ENCODE measurements at regions not wholly inside any gene's neighbourhood (a gene's known extent, or its start where the extent isn't known, plus 50 kb on each side); places are given as distances from the start of the nearest gene placed in this dataset.

DNA sequence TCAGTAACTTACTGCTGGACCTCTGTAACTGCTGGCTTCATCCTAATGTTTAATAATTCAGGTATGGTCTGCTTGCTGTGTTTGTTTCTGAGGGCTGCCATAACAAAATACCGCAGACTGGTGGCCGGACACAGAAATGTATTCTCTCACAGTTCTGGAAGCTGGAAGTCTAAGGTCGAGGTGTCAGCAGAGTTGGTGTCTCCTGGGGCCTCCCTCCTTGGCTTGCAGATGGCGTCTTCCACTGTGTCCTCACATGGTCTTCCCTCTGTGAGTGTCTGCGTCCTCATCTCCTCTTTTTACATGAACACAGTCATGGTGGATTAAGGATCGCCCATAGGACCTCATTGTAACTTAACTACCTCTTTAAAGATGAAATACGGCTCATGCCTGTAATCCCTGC lies 389.7 kb upstream of the JARID2 start:
- H3K4me3 ChIP-seq (ENCODE audit: control insufficient read depth, low read depth, low read length) = no peak overlapping the region
- TF ChIP-seq, protein P1, sequence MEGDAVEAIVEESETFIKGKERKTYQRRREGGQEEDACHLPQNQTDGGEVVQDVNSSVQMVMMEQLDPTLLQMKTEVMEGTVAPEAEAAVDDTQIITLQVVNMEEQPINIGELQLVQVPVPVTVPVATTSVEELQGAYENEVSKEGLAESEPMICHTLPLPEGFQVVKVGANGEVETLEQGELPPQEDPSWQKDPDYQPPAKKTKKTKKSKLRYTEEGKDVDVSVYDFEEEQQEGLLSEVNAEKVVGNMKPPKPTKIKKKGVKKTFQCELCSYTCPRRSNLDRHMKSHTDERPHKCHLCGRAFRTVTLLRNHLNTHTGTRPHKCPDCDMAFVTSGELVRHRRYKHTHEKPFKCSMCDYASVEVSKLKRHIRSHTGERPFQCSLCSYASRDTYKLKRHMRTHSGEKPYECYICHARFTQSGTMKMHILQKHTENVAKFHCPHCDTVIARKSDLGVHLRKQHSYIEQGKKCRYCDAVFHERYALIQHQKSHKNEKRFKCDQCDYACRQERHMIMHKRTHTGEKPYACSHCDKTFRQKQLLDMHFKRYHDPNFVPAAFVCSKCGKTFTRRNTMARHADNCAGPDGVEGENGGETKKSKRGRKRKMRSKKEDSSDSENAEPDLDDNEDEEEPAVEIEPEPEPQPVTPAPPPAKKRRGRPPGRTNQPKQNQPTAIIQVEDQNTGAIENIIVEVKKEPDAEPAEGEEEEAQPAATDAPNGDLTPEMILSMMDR (conservative IDR thresholded peaks at IDR 0.05; ENCODE audit: control insufficient read depth, insufficient read depth, low read depth, low read length) = no peak
- DNase-seq (ENCODE audit: low read depth) = no peak

DNA sequence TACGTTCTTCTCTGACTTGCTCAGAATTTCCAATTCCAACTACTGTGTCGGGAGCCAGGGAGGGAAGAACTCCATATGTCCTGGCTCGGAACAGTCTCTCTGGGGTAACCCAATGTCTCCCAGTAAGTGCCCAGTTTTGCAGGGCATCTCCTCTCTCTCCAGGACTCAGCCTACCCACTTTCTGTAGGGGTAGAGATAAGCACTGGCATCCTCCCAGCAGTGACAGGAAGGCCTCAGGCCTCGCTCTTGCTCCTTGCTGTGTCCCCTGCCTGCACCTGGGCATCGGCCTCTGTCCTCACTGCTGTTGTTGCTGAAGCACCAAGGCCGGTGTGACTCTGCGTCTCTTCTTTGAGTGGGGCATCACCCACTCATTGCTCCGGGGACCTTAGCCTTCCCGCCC lies 388.9 kb upstream of the JARID2 start:
- TF ChIP-seq, protein P1 (conservative IDR thresholded peaks at IDR 0.05; ENCODE audit: control insufficient read depth, insufficient read depth, low read depth, low read length) = no peak
- H3K4me3 ChIP-seq (ENCODE audit: control insufficient read depth, low read depth, low read length) = no peak overlapping the region
- DNase-seq (ENCODE audit: low read depth) = no peak

DNA sequence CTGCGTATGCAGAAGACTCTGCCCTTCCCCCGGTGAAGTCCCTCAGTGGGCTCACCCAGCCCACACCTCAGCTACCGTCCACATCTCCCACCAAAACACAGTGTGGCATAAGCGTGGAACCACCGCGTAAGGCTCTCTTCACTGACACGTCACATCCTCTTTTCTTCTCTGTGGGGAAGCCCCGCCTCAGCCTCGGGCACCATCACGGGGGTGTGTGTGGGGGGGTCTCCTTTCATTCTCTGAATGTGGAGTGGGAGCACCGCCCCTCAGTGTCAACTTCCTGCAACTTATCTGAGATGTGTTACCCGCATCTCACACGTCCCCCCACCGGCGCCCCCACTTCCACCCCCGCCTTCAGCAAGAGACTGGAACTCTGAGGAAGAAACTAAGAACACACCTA lies 388.4 kb upstream of the JARID2 start:
- DNase-seq (ENCODE audit: low read depth) = no peak
- no peak overlapping the region for H3K4me3 ChIP-seq (ENCODE audit: control insufficient read depth, low read depth, low read length)
- TF ChIP-seq, protein P1 (conservative IDR thresholded peaks at IDR 0.05; ENCODE audit: control insufficient read depth, insufficient read depth, low read depth, low read length) = no peak

DNA sequence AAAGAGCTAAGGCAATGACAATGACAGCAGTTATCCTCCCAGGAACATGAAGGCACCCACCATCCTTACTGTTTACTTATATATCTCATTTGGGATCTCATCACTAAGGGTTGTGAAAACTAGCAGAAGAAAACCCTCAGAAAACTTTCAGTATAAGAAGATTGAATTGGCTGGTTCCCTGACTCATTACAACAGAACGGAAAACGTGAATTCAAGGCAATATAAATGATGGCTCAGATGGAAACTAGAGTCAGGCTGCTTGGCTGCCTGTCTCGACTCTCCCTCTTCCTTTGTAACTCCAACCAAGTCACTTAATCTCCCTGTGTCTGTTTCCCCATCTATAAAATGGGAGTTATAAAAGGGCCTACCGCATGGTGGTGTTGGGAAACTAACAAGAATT lies 387.1 kb upstream of the JARID2 start:
- TF ChIP-seq, protein P1 (conservative IDR thresholded peaks at IDR 0.05; ENCODE audit: control insufficient read depth, insufficient read depth, low read depth, low read length) = no peak
- no peak overlapping the region for H3K4me3 ChIP-seq (ENCODE audit: control insufficient read depth, low read depth, low read length)
- no peak for DNase-seq (ENCODE audit: low read depth)

DNA sequence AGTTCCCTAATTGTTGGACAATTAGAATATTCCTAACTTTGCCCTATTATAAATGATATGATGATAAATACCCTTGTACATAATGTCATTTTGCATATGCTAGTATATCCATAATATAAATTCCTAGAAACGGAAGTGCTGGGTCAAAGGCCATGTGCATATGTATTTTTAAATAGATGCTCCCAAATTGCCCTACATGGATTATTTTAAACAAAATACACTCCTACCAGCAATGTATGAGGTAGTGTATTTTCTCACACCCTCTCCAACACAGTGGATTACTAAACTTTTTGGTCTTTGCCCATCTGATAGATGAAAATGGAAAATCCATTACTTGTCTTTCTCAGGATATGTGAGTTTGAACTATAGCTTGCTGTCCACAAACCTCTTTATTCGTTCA lies 385.1 kb upstream of the JARID2 start:
- no peak for DNase-seq (ENCODE audit: low read depth)
- TF ChIP-seq, protein P1 (conservative IDR thresholded peaks at IDR 0.05; ENCODE audit: control insufficient read depth, insufficient read depth, low read depth, low read length) = no peak
- H3K4me3 ChIP-seq (ENCODE audit: control insufficient read depth, low read depth, low read length) = no peak overlapping the region

DNA sequence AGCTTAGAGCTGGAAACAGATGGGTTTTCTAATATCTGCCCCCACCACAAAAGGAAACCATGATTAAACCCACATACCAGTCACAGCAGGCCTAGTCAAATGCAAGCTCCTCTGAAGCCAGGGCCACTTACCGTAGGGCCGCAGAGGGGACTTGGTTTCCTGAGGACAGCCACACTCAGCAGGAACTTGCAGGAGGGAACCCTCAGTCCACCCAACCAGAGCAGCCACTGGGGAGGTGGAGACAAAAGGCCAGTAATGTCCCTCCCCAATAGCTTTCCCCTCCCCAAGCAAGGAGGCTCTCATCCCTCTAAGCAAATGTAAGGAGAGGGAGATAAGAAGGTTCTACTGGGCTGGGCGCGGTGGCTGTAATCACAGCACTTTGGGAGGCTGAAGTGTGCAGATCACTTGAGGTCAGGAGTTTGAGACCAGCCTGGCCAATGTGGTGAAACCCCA lies 384.4 kb upstream of the JARID2 start:
- DNase-seq (ENCODE audit: low read depth) = no peak
- TF ChIP-seq, protein P1 (conservative IDR thresholded peaks at IDR 0.05; ENCODE audit: control insufficient read depth, insufficient read depth, low read depth, low read length) = no peak
- H3K4me3 ChIP-seq (ENCODE audit: control insufficient read depth, low read depth, low read length) = no peak overlapping the region

DNA sequence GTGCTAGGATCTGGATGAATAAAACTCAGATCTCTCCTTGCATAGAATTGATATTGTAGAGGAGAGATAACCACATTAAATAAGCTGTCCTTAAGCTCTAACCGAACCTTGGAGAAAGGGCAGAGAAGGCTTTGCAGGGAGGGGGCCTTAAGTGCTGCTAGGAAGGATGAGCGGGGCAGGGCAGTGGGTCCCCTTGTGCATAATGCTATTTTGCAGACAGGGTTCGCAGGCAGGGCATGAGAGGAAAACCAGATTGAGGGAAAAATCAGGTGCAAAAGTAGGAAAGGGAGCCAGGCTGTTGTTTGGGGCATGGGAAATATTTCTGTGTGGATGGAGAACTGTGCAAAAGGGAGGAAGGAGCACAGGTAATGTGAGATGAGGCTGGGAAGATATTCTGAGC lies 383.0 kb upstream of the JARID2 start:
- H3K4me3 ChIP-seq (ENCODE audit: control insufficient read depth, low read depth, low read length) = no peak overlapping the region
- TF ChIP-seq, protein P1 (conservative IDR thresholded peaks at IDR 0.05; ENCODE audit: control insufficient read depth, insufficient read depth, low read depth, low read length) = no peak
- DNase-seq (ENCODE audit: low read depth) = no peak

Measured in fibroblast of mammary gland (primary cell).